ENCODE measurements at regions not wholly inside any gene's neighbourhood (a gene's known extent, or its start where the extent isn't known, plus 50 kb on each side); places are given as distances from the start of the nearest gene placed in this dataset.
"Not testable (repeated sequence)": the region's sequence is repeated elsewhere in the genome, so short reads cannot be mapped to it uniquely, and the experiment has no call there.

- Mint-ChIP-seq H3K27me3 (peaks cover 6 to 13% of the 10 kb centered on the region in 2 donors), H3K9me3 (no peaks in the 10 kb centered on the region), H3K4me3 (no peak overlapping the region), H3K36me3 (no peaks in the 10 kb centered on the region), H3K4me1 (peaks cover 11 to 14% of the 10 kb centered on the region in 2 donors), H3K27ac (no peak overlapping the region)
- ATAC-seq (replicated peaks) (no peak), DNase-seq (no peak)
Measured at GRCh38 chr11:67745181-67745726, 70.8 kb upstream of the ALDH3B2 start.

- not testable (repeated sequence) for H3K9me3 Mint-ChIP-seq; H3K4me3 Mint-ChIP-seq; H3K27ac Mint-ChIP-seq; H3K27me3 Mint-ChIP-seq; H3K36me3 Mint-ChIP-seq; ATAC-seq (replicated peaks); DNase-seq
- peaks cover 11 to 14% of the 10 kb centered on the region in 2 donors for H3K4me1 Mint-ChIP-seq
Measured at GRCh38 chr11:67744231-67744630, 69.8 kb upstream of the ALDH3B2 start.

- DNase-seq; H3K36me3 Mint-ChIP-seq; ATAC-seq (replicated peaks); H3K4me1 Mint-ChIP-seq; H3K9me3 Mint-ChIP-seq; H3K27ac Mint-ChIP-seq; H3K4me3 Mint-ChIP-seq: not testable (repeated sequence)
- peaks cover 17 to 34% of the 10 kb centered on the region in 2 donors for H3K27me3 Mint-ChIP-seq
Measured at GRCh38 chr11:67738231-67738630, 63.8 kb upstream of the ALDH3B2 start.

- H3K4me1 Mint-ChIP-seq; ATAC-seq (replicated peaks); H3K27ac Mint-ChIP-seq; DNase-seq; H3K36me3 Mint-ChIP-seq; H3K9me3 Mint-ChIP-seq; H3K4me3 Mint-ChIP-seq: not testable (repeated sequence)
- H3K27me3 Mint-ChIP-seq = peaks cover 20 to 41% of the 10 kb centered on the region in 2 donors
Measured at GRCh38 chr11:67737562-67738080, 63.2 kb upstream of the ALDH3B2 start.

GRCh38 chr11:67732045-67732787 is 57.8 kb upstream of the ALDH3B2 start:
- peak; percentile 79 to 83 for ATAC-seq (replicated peaks)
- peaks cover 30 to 49% of the 10 kb centered on the region in 2 donors for H3K27me3 Mint-ChIP-seq
- DNase-seq = peak; percentile 22
- peak overlapping the region; percentile 65 to 79 for H3K4me3 Mint-ChIP-seq
- H3K4me1 Mint-ChIP-seq = peaks cover 17 to 18% of the 10 kb centered on the region in 2 donors
- no peaks in the 10 kb centered on the region for H3K9me3 Mint-ChIP-seq
- no peak overlapping the region for H3K27ac Mint-ChIP-seq
- no peaks in the 10 kb centered on the region for H3K36me3 Mint-ChIP-seq

- Mint-ChIP-seq H3K4me1 (peaks cover 20 to 24% of the 10 kb centered on the region in 2 donors), H3K36me3 (no peaks in the 10 kb centered on the region), H3K27me3 (peaks cover 30 to 46% of the 10 kb centered on the region in 2 donors), H3K27ac (peak overlapping the region; percentile 73), H3K9me3 (no peaks in the 10 kb centered on the region), H3K4me3 (peak overlapping the region; percentile 65 to 79)
- DNase-seq = no peak
- no peak for ATAC-seq (replicated peaks)
Measured at GRCh38 chr11:67731583-67731982, 57.2 kb upstream of the ALDH3B2 start.

- not testable (repeated sequence) for H3K27ac Mint-ChIP-seq; H3K9me3 Mint-ChIP-seq; H3K36me3 Mint-ChIP-seq; H3K4me3 Mint-ChIP-seq; DNase-seq; ATAC-seq (replicated peaks)
- H3K4me1 Mint-ChIP-seq = peaks cover 20 to 24% of the 10 kb centered on the region in 2 donors
- H3K27me3 Mint-ChIP-seq = peaks cover 23 to 41% of the 10 kb centered on the region in 2 donors
Measured at GRCh38 chr11:67728163-67728571, 53.7 kb upstream of the ALDH3B2 start.

- not testable (repeated sequence) for H3K36me3 Mint-ChIP-seq, H3K9me3 Mint-ChIP-seq, H3K4me3 Mint-ChIP-seq
- Mint-ChIP-seq H3K27ac (peak overlapping the region; percentile 47), H3K4me1 (peaks cover 20 to 24% of the 10 kb centered on the region in 2 donors), H3K27me3 (peaks cover 20 to 33% of the 10 kb centered on the region in 2 donors)
- DNase-seq (peak; percentile 59), ATAC-seq (replicated peaks) (peak in 1 of 2 donors; percentile 47)
Measured at GRCh38 chr11:67727066-67728040, 52.9 kb upstream of the ALDH3B2 start.

All from stimulated activated naive B cell treated with anti-CD40 and anti-IgM and Interleukin-4, amounts not matched to agents 10 μg/mL and 1 μg/mL and 100 μg/mL, for 72 hours (primary cell).